GM18868 (cell line): ENCODE measurements at regions not wholly inside any gene's neighbourhood (a gene's known extent, or its start where the extent isn't known, plus 50 kb on each side); places are given as distances from the start of the nearest gene placed in this dataset.
A peak's percentile ranks its signal among the peaks of the same experiment; 100 is the strongest.

ENCODE experiments used
- ATAC-seq: cut with Tn5 transposase; IDR thresholded peaks from one replicate; pipeline ENCODE4 v1.9.1; 2021; ENCODE audit warnings: mild to moderate bottlenecking, moderate library complexity; ENCODE audit not compliant: unreplicated experiment

DNA sequence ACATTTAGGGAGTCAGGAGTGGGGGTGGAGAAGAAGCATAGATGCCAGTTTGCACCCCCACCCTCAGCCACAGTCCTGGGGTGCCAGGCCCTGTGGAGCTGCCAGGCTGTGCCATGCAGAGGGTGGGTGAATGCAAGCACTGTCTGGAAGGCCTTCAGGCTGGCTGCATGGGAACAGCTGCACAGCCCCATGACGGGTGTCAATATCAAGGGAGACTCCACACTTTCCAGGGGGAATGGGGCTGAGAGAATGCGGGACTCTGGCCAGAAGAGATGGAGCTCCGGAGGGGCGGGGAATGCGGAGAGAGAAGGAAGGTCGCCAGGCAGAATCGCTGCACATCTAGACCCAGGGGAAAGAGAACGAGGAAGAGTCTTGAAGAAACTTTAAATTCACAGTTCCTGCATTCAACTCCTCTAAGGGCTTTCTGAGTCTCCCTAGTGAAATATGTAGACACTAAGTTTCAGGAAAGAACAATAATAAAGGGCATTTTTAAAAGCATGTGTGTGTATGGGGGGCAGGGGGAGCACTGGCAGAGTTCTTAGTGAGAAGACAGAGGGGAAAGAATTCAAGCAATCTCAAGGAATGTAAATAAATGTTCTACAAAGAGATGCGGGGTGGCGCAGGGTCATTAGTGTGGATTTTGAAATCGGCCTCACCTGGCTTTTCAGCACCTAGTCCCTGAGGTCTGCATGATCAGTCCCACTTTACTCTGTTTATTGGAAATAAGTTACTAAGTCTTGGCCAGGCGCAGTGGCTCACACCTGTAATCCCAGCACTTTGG lies 59.1 kb downstream of the BOD1 start:
- no peak for ATAC-seq

GRCh38 chr5:173556142-173557028 lies 60.1 kb downstream of the BOD1 start:
- ATAC-seq, result no peak

GRCh38 chr5:173554989-173555705 lies 61.3 kb downstream of the BOD1 start:
- no peak for ATAC-seq

GRCh38 chr5:173554038-173554955 lies 62.2 kb downstream of the BOD1 start:
- no peak for ATAC-seq

- ATAC-seq, result no peak
Observed at GRCh38 chr5:173550641-173551040, 65.8 kb downstream of the BOD1 start.

GRCh38 chr5:173549644-173550043 lies 66.8 kb downstream of the BOD1 start:
- ATAC-seq, result no peak

DNA sequence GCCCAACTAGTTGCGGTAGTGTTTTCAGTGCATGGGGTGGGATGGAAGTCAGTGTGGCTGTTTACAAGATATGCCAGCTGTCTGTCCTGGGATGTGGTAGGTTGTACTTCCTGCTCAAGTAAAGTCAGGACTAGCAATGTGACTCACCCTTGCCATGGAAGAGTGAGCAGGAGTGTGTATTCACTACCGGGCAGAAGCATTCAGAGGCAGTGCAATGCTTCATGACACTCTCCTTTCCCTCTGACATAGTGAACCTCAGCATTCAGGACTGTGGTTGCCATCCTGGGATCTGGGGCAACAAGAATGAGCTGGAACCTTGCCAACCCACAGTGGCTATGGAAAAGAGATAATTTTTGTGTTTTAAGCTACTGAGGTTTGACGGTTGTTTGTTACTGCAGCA lies 68.9 kb downstream of the BOD1 start:
- peak; percentile 85 for ATAC-seq

GRCh38 chr5:173542964-173543363 lies 73.5 kb downstream of the BOD1 start:
- no peak for ATAC-seq

DNA sequence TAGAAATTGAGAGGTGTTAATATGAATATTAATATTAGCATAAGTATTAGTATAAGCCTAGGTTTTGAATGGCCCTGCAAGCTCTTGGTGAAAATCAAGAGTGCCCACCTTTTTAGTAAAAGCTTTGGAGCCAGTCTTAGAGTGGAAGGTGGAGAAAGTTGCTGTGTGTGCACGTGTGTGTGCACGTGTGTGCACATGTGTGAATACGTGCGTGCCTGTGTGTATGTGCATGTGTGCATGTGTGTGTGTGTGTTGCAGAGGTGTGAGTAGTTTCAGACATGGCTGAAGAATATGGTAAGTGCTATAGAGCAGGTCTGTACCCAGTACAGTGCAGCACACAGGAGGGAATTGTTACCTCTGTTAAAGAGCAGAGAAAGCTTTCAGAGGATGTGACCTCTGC lies 74.3 kb downstream of the BOD1 start:
- no peak for ATAC-seq

- no peak for ATAC-seq
Observed at GRCh38 chr5:173538654-173539053, 77.8 kb downstream of the BOD1 start.

- ATAC-seq, result no peak
Observed at GRCh38 chr5:173538018-173538417, 78.4 kb downstream of the BOD1 start.

DNA sequence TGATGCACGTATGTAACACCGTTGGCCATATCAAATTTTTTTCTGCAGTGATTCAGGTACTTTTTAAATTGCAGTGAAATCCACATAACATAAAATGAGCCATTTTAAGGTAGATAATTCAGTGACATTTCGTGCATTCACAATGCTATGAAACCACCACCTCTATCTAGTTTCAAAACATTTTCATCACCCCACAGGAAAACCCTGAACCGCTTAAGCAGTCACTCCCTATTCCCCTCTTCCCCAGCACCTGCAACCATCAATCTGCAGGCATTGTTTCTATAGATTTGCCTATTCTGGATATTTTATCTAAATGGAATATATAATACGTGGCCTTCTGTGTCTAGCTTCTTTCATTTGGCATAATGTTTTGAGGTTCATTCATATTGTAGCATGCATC lies 79.2 kb downstream of the BOD1 start:
- ATAC-seq, result no peak

DNA sequence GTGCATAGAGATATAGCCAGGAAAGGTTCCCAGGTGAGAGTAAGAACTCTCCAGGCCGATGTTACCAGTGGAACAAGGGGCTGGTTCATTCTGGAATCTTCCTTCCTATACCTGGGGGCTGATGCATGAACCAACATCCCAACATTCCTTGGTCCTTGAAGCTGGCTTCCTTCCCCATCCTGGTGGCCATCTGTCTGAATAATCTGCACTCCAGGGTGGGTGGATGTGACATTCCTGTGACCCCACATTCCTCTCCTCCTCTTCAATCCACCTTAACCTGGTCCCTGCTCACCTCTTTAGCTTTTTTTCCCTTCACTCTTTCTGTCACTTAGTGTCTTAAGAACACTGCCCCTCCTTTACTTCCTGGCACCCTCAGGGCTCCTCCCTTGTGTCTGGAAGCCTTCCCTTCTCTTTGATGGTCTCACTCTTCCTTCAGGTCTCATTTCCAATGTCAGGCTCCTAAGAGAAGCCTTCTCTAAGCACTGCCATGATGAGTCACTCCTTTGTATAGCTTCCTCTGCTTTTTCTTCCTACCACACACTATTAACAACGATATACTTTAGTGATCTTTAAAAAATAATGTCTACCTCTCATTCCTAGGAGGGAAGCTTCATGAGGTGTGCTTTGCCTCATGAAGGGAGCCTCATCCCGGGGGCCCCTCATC lies 80.3 kb downstream of the BOD1 start:
- ATAC-seq, result no peak

DNA sequence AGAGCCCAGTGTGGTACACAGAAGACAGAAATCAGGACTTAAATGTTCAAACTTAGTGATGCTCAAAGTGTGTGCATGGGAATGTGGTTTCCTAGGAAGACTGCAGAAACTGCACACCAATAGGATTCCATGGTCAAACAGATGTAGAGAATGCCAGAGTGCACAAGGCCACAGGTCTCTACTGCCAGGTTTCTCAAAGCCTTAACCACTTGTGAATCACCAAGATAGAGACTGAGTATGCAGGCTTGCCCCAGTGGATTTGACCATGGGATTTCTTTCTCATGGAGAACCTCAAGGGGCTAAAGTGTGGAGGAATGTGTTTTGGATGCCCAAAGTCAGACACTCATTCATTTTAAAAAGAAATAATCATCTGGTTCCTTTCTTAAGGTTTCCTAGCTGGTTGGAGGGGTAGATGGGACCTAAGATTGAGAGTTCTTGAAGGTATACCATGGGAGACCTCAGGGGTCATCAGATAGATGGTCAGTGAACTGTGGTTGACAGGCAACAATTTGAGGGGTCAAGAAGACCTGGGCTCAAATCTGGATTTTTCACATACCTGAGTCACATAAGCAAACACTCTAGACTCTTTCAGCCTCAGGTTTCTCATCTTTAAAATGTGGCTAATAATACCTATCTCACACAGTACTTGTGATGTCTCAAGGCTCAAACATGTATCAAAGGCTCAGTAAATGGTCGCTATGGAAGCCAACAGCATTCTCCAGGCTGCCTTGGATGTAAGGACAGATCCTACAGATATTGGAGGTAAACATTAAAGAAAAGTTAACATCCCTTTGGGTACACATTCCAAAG lies 81.1 kb downstream of the BOD1 start:
- no peak for ATAC-seq

GRCh38 chr5:173534664-173535063 lies 81.8 kb downstream of the BOD1 start:
- no peak for ATAC-seq

DNA sequence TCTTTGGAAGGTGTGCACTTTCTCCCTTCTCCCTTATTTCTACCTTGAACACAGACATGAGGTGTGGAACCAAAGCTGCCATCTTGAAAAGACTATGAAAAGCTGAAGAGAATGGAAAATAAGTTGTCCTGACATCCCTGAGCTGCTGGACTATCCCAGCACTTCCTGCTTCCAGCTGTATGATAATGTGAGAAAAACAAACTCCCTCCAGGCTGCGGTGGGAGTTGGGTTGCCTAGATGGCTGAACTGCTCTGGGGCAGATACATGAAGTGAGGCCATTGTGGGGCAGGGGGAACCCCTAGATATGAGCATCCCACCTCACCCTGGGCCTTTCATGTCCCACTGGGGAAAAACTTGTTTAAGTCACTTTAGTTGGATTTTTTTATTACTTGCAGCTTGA lies 82.4 kb downstream of the BOD1 start:
- no peak for ATAC-seq

DNA sequence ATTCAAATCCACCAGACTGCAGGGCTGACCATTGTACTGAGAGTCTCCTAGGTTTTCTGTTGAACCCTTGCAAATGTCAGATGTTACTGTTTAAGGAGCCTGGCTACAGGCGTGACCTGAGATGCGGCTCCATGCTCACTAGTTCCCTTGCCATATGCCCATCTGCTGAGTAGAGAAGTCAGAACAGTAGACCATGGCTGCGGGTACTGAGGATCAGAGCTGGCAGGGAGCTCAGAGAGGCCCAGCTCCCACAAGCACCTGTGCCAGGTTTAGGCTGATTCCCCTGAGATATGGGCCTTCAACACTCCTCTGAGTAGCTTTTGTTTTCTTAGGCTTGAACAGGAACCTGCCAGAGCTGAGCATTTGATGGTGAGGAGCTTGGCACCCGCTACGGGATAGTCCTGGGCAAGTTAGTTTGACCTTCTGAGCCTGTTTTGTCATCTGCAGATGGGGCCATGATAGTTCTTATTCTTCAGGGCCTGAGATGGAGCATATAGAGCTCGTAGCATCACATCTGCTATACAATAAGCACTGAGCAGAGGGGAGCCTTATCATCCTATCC lies 83.7 kb downstream of the BOD1 start:
- ATAC-seq, result no peak

GRCh38 chr5:173531863-173532262 lies 84.6 kb downstream of the BOD1 start:
- no peak for ATAC-seq

DNA sequence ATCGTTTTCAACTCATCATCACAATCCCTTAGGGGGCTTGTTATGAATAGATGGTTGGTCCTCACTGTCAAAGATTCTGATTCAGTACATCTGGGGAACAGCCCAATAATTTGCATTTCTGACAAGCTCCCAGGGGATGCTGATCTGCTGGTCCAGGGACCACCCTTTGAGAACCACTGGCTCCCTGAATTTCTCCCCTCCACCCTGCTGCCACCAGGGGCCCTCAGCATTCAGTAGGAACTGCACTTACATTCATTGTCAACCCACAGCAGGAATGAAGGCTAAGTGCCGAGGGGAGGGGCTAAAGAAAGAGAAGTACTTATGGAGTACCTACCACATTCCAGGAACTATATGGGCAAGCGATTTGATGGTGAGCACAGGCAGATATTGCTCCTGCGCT lies 85.9 kb downstream of the BOD1 start:
- no peak for ATAC-seq
